M059J (cell line): ENCODE measurements at regions not wholly inside any gene's neighbourhood (a gene's known extent, or its start where the extent isn't known, plus 50 kb on each side); places are given as distances from the start of the nearest gene placed in this dataset.
"Not testable (repeated sequence)": the region's sequence is repeated elsewhere in the genome, so short reads cannot be mapped to it uniquely, and the experiment has no call there.

ENCODE experiments used
- DNase-seq: peaks from one replicate; pipeline ENCODE4 v3.0.0-alpha.2; 2012; ENCODE audit warnings: low read depth

DNA sequence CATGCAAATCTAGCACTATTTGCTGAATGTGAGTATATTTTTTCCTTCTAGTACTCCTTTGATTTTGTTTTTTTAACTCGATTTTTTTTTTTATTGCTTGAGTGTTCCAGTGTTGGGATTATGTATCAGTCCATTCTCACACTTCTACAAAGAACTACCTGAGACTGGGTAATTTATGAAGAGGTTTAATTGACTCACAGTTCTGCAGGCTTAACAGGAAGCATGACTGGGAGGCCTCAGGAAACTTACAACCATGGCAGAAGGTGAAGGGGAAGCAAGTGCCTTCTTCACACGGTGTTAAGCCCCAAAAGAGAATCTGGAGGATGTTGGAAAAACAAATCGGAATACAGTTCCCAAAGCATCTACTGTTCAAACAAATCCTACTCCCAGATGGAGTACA, 69.1 kb downstream of the ZNF518B start:
- DNase-seq: not testable (repeated sequence)

DNA sequence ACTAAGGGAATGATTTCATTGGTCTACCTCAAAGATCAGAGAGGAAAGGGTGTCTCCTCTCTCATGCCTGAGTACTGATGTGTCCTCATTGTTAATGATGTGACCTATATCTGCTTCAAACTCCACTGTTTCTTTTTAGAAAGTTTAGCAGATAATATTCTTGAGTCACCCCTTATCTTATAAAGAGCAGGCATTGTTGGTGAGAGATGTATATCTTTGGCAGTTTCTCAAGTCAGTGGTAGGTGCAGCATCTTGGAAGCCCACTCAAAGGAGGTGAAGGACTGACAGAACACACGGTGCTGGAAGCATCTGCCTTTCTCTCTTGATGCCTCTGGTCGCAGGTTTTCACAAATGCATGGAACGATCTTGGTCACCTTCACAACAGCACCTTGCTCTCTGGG, 71.2 kb downstream of the ZNF518B start:
- no peak for DNase-seq

- no peak for DNase-seq
These were observed 72.3 kb downstream of the ZNF518B start for GRCh38 chr4:10384974-10385373.

GRCh38 chr4:10383417-10383816, 73.8 kb downstream of the ZNF518B start:
- no peak for DNase-seq

GRCh38 chr4:10382171-10382570, 75.1 kb downstream of the ZNF518B start:
- not testable (repeated sequence) for DNase-seq

DNA sequence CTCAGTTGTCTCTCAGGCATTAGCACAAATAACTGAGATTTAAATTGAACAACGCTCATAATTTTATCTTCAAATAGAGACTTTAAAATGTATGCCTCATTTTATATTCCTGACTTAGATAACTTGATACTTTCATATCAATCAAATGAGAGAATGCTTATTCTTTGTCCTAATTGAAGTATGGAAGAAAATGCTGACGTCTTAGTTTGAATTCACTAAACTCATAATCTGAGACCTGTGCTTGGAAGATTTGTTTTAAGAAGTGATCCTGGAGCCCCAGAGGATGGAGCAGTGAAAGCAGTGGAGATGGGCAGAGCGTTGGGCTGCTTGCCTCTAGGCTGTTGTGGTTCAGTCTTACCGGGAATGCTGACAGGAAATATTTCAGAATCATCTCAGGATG, 76.1 kb downstream of the ZNF518B start:
- DNase-seq: peak; percentile 47

GRCh38 chr4:10380735-10381134, 76.5 kb downstream of the ZNF518B start:
- DNase-seq: peak; percentile 30

GRCh38 chr4:10371869-10372471, 85.3 kb downstream of the ZNF518B start:
- peak; percentile 89 for DNase-seq

GRCh38 chr4:10371121-10371520, 86.1 kb downstream of the ZNF518B start:
- peak; percentile 52 for DNase-seq

GRCh38 chr4:10369517-10369916, 87.7 kb downstream of the ZNF518B start:
- no peak for DNase-seq

DNA sequence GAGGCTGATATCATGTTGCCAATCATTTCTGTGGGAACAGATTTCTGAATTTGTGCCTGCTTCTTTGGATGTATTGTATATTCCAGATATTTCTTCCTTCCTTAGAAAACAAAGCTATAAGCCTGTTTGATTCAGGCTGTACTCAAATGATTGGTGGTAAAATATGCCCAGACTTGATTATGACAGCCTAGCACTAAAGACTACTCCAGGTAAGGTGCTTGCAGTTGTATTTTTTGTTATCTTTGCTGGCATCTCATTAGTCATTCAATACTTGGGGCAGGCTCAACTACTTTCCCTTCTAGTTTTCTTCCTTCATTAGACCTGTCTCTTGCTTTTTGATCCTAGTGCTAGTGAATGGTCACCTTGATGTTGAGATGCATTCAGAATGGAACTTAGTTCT, 90.6 kb downstream of the ZNF518B start:
- DNase-seq: peak; percentile 28

- no peak for DNase-seq
These were observed 93.0 kb downstream of the ZNF518B start for GRCh38 chr4:10364194-10364593.

DNA sequence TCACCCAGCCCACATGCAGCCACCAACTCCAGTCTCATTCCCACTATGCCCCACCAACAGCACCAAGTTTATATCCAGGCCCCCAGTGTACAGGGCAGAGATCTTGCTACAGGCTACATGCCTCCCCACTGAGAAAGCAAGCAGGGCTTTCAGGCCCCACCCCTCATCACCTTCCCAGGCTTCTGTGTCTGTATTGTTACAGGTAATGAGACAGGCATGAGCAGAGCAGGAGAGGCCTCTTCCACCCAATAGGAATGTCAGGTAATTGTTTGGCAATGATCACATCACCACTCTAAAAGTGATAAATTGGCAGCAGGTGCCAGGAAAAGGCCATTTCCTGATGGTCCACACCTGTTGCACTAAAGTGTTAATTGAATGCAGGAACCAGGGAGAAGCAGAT, 102.5 kb downstream of the ZNF518B start:
- DNase-seq: no peak

DNA sequence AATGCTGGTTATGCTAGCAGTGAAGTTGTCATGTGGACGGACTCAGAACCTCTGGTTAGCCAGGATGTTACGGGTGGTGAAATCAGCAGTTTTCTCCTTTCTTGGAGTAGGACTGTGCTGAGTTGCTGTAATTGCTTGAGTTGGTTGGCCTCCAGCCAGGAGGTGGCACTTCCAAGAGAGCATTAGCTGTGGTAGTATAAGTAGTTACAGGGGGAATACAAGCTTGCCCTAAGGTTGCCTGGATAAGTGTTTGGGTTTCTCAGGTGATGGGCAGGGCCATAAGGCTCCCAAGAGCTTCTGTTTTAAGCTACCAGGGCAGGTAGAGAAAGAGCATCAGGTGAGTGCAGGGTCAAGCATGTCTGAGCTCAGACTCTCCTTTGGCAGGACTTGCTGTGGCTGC, 103.0 kb downstream of the ZNF518B start:
- DNase-seq: peak; percentile 19

- peak; percentile 46 for DNase-seq
These were observed 104.1 kb downstream of the ZNF518B start for GRCh38 chr4:10353110-10353509.

DNA sequence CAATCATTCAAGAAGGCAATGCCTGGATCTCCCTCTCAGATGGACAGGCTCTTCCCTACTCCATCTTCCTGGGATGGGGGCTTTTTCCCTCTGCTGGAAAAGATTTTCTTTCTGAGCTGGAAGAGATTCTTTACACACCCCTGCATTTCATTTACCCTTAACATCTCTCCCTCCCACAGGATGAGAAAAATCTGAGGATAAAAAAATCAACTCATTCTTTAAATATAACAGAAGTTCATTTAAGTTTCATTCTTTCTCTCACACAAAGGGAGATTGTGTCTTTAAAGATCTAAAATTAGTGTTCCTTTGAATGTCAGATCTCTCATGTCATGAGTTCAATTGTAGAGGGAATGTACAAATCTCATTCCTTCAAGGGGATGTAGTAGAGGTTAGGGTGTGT, 109.0 kb downstream of the ZNF518B start:
- DNase-seq: no peak

GRCh38 chr4:10347815-10348214, 109.4 kb downstream of the ZNF518B start:
- peak; percentile 38 for DNase-seq

DNA sequence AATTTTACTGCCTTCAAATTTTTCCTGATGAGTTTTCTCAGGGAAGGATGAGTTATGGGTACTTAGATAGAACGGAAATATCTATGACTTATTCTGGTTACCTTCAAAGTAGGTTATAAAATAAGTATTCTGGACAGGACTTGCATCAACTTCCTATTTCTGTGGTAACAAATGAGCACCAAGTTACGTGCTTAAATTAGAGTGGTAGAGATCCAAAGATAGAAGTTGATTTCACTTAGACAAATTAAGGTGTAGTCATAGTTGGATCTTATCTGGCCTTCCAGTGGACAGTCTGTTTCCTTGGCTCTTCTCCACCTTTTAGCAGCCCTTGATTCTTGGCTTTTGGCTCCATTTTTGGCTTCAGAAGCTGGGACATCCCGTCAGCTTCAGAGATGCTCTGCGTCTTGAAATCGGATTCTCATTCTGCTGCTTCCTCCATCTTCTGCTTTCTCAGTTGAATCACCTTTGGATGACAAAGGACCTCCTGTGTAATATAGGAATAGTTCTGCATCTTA, 109.9 kb downstream of the ZNF518B start:
- peak; percentile 90 for DNase-seq

- DNase-seq: peak; percentile 88
These were observed 111.2 kb downstream of the ZNF518B start for GRCh38 chr4:10346023-10346422.

DNA sequence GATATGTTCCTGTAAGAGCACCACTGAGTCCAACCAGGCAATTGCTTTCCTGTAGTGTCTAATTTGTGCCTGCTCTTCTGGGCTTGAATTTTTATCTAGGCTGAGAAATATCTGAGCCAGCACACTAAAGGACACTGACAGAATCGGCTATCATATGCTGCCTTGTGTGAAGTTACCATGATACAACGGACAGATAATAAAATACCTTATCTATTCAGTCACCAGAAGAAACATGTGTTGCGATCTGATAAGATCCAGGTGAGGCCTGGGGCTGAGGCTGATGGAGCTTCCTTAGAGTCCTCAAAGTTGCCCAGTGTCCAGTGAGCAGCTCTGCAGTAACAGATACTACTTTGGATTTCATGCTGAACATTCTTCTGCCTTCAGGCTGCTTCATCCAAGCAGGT, 111.8 kb downstream of the ZNF518B start:
- DNase-seq: no peak

DNA sequence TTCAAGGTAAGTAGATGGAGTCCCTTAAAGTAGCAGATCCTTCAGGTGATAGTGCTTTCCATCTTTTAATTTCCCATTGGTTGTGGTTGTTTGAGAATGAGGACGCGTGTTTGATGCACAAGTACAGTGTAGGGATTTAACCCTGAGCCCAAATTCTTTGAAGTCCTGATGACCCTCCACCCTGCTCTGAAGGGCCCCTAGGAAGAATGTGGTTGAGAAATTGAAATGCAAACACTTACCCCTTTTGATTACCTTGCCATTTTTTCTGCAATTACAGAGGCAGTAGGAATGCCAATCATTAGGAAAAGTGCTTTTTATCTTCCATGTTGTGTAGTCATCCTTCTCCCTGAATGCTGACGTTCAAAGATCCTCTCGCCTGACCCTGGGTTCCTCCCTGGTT, 112.4 kb downstream of the ZNF518B start:
- no peak for DNase-seq

DNA sequence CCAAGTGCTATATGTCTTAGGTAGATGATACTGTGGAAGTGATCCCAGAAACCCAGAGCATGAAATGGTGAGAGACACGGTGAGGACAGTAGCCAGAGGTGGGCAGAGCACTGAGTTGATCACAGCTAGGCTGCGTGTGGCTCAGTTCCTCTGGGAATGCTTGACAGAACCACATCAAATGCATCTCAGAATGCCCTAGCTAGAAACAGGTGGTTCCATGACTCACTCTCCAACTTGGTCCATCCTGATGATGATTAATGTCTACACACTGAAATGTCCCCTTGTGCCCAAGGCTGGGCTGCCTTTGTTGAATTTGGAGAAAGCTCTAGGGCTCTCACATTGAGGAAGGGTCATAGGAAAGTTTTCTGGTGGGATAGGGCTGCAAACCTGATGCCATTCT, 113.6 kb downstream of the ZNF518B start:
- DNase-seq: peak; percentile 58

- no peak for DNase-seq
These were observed 114.4 kb downstream of the ZNF518B start for GRCh38 chr4:10342866-10343265.

- peak; percentile 95 for DNase-seq
These were observed 120.8 kb downstream of the ZNF518B start for GRCh38 chr4:10336471-10336870.
